Kidney (tissue), 13 donors: ENCODE measurements at regions not wholly inside any gene's neighbourhood (a gene's known extent, or its start where the extent isn't known, plus 50 kb on each side); places are given as distances from the start of the nearest gene placed in this dataset.

Experiments used
- DNase-seq, 5 donors: peaks; one replicate each; pipeline ENCODE4 v3.0.0-alpha.2; 2013 to 2020
- FAIRE-seq: peaks from 2 replicates; lab custom pipeline; 2012; peaks lifted over from hg19 to GRCh38; lab: Jason Lieb, UNC
- H3K27ac ChIP-seq, 2 donors: one replicate each; pipeline ENCODE4 v1.7.0; 2013; ENCODE audit warnings: low read depth in 2 of 2, low read length in 2 of 2, inconsistent platforms in 1 of 2
- H3K27me3 ChIP-seq: one replicate; pipeline ENCODE4 v1.7.1; 2013; ENCODE audit warnings: low read length, inconsistent platforms; ENCODE audit not compliant: control insufficient read depth, insufficient read depth
- H3K36me3 ChIP-seq, 3 donors: one replicate each; pipeline versions ENCODE4 v1.7.0 to v1.7.1; 2013; ENCODE audit warnings: low read length in 3 of 3, control low read depth in 1 of 3, inconsistent platforms in 1 of 3; ENCODE audit not compliant: insufficient read depth in 3 of 3, control insufficient read depth in 2 of 3
- H3K4me1 ChIP-seq, 3 donors: one replicate each; pipeline versions ENCODE4 v1.7.0 to v1.7.1; 2013; ENCODE audit warnings: low read length in 3 of 3, inconsistent platforms in 1 of 3, low read depth in 1 of 3; ENCODE audit not compliant: control insufficient read depth in 2 of 3, insufficient read depth in 2 of 3
- H3K4me3 ChIP-seq, 3 donors: one replicate each; pipeline versions ENCODE4 v1.7.0 to v1.8.1; 2013; ENCODE audit warnings: low read length in 3 of 3, control low read depth in 1 of 3, inconsistent platforms in 1 of 3
- H3K9ac ChIP-seq, 3 donors: one replicate each; pipeline versions ENCODE4 v1.7.0 to v1.7.1; 2013; ENCODE audit warnings: low read length in 3 of 3, control low read depth in 1 of 3, inconsistent platforms in 1 of 3
- H3K9me3 ChIP-seq, 3 donors: one replicate each; pipeline versions ENCODE4 v1.7.0 to v1.7.1; 2013; ENCODE audit warnings: low read length in 3 of 3, control low read depth in 1 of 3, inconsistent platforms in 1 of 3; ENCODE audit not compliant: control insufficient read depth in 2 of 3, insufficient read depth in 1 of 3
- CTCF ChIP-seq: IDR thresholded peaks from 3 replicates; pipeline ENCODE4 v1.5.1; 2012; ENCODE audit warnings: mild to moderate bottlenecking, moderate library complexity, borderline replicate concordance; ENCODE audit not compliant: insufficient read depth; ENCODE audit errors: extremely low read depth
- intact Hi-C: fragments of 100-400 bp; cut with DNase I; formaldehyde crosslinking; loops from one replicate; pipeline ENCODE4 v1.11.1; 2022
- donor health status: control.
- donor health status: control.
- donor health status: control.
- donor health status: control.
- donor health status: control.
- donor health status: DM: yes; HTN: yes; CAD: no.
- donor health status: Normal renal cell carcinoma (clear cell type).

GRCh38 chr2:105674859-105675541 lies 69.7 kb upstream of the NCK2 start:
- Histone ChIP-seq H3K9ac (no peak overlapping the region), H3K27ac (no peak overlapping the region), H3K4me1 (peaks cover 0 to 3% (median 0%) of the 10 kb centered on the region in 3 donors), H3K9me3 (no peaks in the 10 kb centered on the region), H3K36me3 (no peaks in the 10 kb centered on the region), H3K4me3 (no peak overlapping the region), H3K27me3 (no peaks in the 10 kb centered on the region)
- intact Hi-C loops = no loop called here
- FAIRE-seq (no peak), DNase-seq (peak in 1 of 5 donors; percentile 8)
- TF ChIP-seq CTCF = no peak

- no peaks in the 10 kb centered on the region for H3K9me3 ChIP-seq
- H3K9ac ChIP-seq = no peak overlapping the region
- no peak overlapping the region for H3K4me3 ChIP-seq
- intact Hi-C loops = no loop called here
- no peak overlapping the region for H3K27ac ChIP-seq
- FAIRE-seq = no peak
- no peak for TF ChIP-seq CTCF
- no peaks in the 10 kb centered on the region for H3K27me3 ChIP-seq
- no peaks in the 10 kb centered on the region for H3K36me3 ChIP-seq
- DNase-seq = peak in 4 of 5 donors; percentile 61 to 88 (median 70)
- H3K4me1 ChIP-seq = peaks cover 0 to 3% (median 0%) of the 10 kb centered on the region in 3 donors
Observed at GRCh38 chr2:105674401-105674800, 70.3 kb upstream of the NCK2 start.

GRCh38 chr2:105671156-105671555 lies 73.6 kb upstream of the NCK2 start:
- no peak overlapping the region for H3K27ac ChIP-seq
- no peak for DNase-seq
- peaks cover 0 to under 1% (median 0%) of the 10 kb centered on the region in 3 donors for H3K9me3 ChIP-seq
- peaks cover 0 to 3% (median 0%) of the 10 kb centered on the region in 3 donors for H3K4me1 ChIP-seq
- no peaks in the 10 kb centered on the region for H3K27me3 ChIP-seq
- no peak for TF ChIP-seq CTCF
- intact Hi-C loops = no loop called here
- no peaks in the 10 kb centered on the region for H3K36me3 ChIP-seq
- no peak overlapping the region for H3K4me3 ChIP-seq
- FAIRE-seq = no peak
- H3K9ac ChIP-seq = no peak overlapping the region
